AG04449 (cell line): ENCODE measurements at regions not wholly inside any gene's neighbourhood (a gene's known extent, or its start where the extent isn't known, plus 50 kb on each side); places are given as distances from the start of the nearest gene placed in this dataset.
A peak's percentile ranks its signal among the peaks of the same experiment; 100 is the strongest.

ENCODE experiments used
- CTCF ChIA-PET: fragments of 350-600 bp; formaldehyde crosslinking; extraction: SDS; loops from one replicate; lab custom pipeline; 2021; ENCODE audit warnings: antibody characterized with exemption; lab: Yijun Ruan, JAX
- POLR2A ChIA-PET: fragments of 400-600, 350-600 bp; formaldehyde crosslinking; extraction: SDS; loops from one replicate; lab custom pipeline; 2020; ENCODE audit warnings: antibody characterized with exemption, inconsistent platforms; lab: Yijun Ruan, JAX
- DNase-seq: peaks from one replicate; pipeline ENCODE4 v3.0.0-alpha.2; 2010; ENCODE audit warnings: low read depth, low spot score
- H3K4me3 ChIP-seq: 2 replicates; pipeline ENCODE4 v1.5.1; 2011; ENCODE audit warnings: low read depth, mild to moderate bottlenecking, control low read depth, low read length
- TF ChIP-seq, protein P1 (sequence below): IDR thresholded peaks from one replicate; pipeline ENCODE4 v1.5.1; 2011; ENCODE audit warnings: mild to moderate bottlenecking, moderate library complexity, low read length, control low read depth, inconsistent platforms; ENCODE audit not compliant: insufficient read depth; ENCODE audit errors: missing control alignments

DNA sequence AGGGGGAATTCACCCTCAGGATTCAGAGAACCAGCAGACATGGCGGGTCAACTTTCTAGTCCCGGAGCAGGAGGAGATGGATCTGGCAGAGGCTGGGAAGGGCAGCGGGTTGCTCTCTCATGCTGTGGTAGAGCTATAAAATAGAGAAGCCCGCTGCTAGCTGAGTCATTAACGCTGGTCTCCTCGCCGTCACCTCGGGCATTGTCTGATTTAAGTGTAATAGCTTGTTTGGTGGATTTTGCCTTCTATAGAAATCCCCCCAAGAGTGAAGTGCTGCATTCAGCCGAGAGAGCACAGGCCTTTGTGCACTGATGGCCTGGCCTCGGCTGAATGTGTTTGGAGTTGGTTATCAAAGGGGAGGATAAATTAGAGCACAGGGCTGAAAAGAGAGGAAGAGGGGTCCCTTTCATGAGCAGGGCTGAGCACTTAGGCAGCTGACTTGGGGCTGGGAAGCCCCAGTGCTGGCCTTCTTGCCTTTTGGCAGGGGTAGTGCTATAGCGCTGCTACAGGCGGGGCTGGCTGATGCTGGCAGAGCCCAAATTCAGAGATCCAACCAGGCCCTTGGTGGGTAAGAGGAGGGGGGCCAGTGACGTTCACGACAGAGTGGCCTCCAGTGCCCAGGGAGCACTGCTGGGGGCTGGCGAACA lies 161.1 kb upstream of the CADM1 start:
- POLR2A ChIA-PET: no interaction called here
- TF ChIP-seq, protein P1, sequence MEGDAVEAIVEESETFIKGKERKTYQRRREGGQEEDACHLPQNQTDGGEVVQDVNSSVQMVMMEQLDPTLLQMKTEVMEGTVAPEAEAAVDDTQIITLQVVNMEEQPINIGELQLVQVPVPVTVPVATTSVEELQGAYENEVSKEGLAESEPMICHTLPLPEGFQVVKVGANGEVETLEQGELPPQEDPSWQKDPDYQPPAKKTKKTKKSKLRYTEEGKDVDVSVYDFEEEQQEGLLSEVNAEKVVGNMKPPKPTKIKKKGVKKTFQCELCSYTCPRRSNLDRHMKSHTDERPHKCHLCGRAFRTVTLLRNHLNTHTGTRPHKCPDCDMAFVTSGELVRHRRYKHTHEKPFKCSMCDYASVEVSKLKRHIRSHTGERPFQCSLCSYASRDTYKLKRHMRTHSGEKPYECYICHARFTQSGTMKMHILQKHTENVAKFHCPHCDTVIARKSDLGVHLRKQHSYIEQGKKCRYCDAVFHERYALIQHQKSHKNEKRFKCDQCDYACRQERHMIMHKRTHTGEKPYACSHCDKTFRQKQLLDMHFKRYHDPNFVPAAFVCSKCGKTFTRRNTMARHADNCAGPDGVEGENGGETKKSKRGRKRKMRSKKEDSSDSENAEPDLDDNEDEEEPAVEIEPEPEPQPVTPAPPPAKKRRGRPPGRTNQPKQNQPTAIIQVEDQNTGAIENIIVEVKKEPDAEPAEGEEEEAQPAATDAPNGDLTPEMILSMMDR: no peak
- CTCF ChIA-PET: interaction anchor here (1.1 kb wide), 1 partner anchor 14 kb away, joined by 3 read pairs; no protein-coding TSS in a partner anchor
- no peak for DNase-seq
- H3K4me3 ChIP-seq: no peak overlapping the region

DNA sequence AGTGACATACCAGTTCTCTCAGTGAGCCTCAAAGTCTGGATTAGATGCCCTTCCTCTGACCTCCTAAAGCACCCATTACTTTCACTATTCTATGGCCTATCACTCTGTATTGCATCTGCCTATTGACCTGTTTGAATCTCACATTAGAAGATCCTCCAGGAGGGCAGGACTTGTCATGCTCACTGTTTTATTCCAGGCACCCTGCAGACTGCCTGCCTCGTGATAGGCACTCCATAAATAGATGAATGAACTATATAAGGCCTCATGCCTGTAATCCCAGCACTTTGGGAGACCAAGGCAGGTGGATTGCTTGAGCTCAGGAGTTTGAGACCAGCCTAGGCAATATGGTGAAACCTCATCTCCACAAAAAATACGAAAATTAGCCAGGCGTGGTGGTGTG lies 160.1 kb upstream of the CADM1 start:
- TF ChIP-seq, protein P1: no peak
- no peak for DNase-seq
- ChIA-PET POLR2A (no interaction called here), CTCF (no interaction called here)
- H3K4me3 ChIP-seq: no peak overlapping the region

DNA sequence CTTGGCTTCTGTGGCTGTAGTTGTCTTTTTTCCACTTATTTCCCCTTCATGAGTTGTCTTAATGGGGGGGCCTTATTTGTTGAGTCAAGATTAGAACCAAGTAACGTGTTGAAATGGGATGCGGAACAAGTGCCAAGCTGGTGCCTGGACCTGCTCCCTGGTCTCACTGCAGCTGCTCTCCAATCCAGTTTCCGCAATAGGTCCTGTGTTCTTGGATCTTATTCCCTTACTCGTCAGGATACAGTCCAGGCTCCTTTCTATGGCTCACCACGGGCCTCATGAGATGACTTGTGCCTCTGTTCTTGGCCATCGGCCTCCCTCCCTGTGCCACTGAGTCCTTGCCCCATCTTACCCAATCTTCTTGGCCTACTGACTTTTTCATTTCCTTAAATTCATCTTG lies 159.6 kb upstream of the CADM1 start:
- TF ChIP-seq, protein P1: no peak
- CTCF ChIA-PET: interaction anchor here (1.1 kb wide), 1 partner anchor 8 kb away, joined by 3 read pairs; no protein-coding TSS in a partner anchor
- POLR2A ChIA-PET: no interaction called here

DNA sequence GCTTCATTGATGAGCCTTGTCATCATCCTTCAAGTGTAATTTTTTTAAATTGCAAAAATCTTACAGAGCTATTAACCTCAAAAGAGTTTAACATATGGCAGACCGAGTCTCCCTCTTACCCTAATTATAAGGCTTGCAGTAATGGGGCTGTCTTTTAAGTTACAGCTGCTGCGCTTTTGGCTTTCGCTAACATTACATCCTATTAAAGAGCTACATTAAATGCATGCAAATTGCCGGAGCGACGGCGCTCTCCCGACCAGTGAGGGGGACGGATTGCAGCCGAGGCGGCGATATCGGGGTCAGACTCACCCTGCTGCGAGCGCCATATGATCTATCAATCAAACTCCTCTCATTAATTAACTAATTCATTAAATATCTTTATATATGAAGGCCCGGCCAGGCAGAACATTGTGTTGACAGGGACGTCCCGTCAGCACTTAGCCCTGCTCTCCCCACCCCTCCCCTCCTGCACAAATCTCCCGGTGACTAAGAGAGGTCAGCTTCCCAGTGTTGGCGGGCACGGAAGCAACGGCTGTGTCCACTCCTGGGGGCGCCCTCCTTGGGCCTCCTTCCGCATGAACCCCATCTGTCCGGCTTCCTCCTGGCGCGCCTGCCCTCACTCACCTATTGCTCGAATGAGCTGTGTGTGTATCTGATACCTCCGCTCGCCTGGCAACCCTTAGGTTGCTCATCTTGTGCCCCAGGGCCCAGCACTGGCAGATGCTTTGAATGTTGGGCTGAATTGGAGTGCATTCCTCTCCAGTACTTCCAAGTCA lies 156.0 kb upstream of the CADM1 start:
- H3K4me3 ChIP-seq: peak overlapping the region; percentile 47
- no peak for DNase-seq
- TF ChIP-seq, protein P1: no peak
- ChIA-PET CTCF (interaction anchor here (1.1 kb wide), 1 partner anchor 17 kb away, joined by 3 read pairs; no protein-coding TSS in a partner anchor), POLR2A (interaction anchor here (0.8 kb wide), 1 partner anchor 17 kb away, joined by 3 read pairs; no protein-coding TSS in a partner anchor)

More for the DNA sequence above, 159.6 kb upstream of the CADM1 start:
- no peak for DNase-seq
- no peak overlapping the region for H3K4me3 ChIP-seq

DNA sequence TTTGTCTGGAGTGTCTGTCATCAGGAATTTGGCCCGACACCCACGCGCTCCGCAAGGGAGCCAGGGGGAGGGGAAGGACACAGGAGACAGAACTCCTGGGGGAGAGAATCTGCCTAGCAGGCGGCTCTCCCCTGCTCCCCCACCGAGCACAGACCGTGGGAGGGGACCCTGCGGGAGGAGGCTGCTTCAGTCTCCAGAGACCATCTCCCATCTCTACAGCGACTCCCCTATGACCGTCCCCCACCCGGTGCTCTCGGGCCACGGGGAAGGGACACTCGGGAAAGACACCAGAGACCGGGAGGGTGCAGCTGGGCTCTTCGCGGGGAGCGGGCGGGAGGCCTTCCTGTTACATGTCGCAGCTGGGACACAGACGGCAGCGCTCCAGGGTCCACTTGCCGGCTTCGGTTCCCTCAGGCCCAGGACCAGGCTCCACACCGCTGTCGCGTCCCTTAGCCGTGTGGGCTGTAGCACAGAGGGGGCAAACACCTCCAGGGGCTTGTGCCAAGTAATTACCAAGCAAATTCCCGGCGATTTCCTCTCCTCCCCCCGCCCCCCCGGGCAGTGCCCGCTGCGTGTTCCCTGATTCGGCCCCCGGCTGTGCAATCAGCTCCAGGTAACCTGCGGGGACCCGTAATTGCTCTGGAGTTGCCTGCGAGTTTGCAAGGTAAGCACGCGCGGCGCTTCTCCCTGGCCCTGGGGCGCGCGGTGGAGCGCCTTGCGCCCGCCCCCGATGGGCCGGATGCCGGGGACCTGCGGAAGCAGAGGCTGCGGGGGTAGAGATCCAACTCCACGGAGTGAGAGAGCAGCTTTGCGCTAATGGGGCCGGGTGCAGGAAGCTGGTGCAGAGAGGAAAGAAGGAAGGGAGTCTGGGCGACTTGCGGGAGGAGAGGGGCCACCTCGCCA lies 155.1 kb upstream of the CADM1 start:
- no peak for DNase-seq
- ChIA-PET POLR2A (interaction anchor here (0.8 kb wide), 1 partner anchor 18 kb away, joined by 3 read pairs; no protein-coding TSS in a partner anchor), CTCF (interaction anchor here (1.1 to 1.8 kb wide), 2 partner anchors 14 to 18 kb away, joined by 3 to 5 read pairs; no protein-coding TSS in a partner anchor)
- peak overlapping the region; percentile 47 for H3K4me3 ChIP-seq
- TF ChIP-seq, protein P1: no peak
